Stimulated activated CD4-positive, alpha-beta T cell treated with anti-CD3 and anti-CD28 coated beads, Interleukin-1b, Interleukin-23, amount 100 ng/mL, for 48 hours (primary cell): ENCODE measurements at regions not wholly inside any gene's neighbourhood (a gene's known extent, or its start where the extent isn't known, plus 50 kb on each side); places are given as distances from the start of the nearest gene placed in this dataset.
"Not testable (repeated sequence)": the region's sequence is repeated elsewhere in the genome, so short reads cannot be mapped to it uniquely, and the experiment has no call there.

ENCODE experiments used
- DNase-seq: peaks from one replicate; pipeline ENCODE4 v3.0.0-alpha.2; 2020

GRCh38 chr5:71907608-71908145 lies 188.6 kb downstream of the CARTPT start:
- no peak for DNase-seq

GRCh38 chr5:71910741-71911140 lies 191.7 kb downstream of the CARTPT start:
- no peak for DNase-seq

GRCh38 chr5:71912021-71912420 lies 192.9 kb downstream of the CARTPT start:
- DNase-seq: no peak

GRCh38 chr5:71914281-71914680 lies 193.0 kb upstream of the MAP1B start:
- no peak for DNase-seq

- no peak for DNase-seq
These were observed 184.6 kb upstream of the MAP1B start for GRCh38 chr5:71922584-71923106.

GRCh38 chr5:71923755-71924154 lies 183.5 kb upstream of the MAP1B start:
- no peak for DNase-seq

- no peak for DNase-seq
These were observed 182.9 kb upstream of the MAP1B start for GRCh38 chr5:71924325-71924724.

DNA sequence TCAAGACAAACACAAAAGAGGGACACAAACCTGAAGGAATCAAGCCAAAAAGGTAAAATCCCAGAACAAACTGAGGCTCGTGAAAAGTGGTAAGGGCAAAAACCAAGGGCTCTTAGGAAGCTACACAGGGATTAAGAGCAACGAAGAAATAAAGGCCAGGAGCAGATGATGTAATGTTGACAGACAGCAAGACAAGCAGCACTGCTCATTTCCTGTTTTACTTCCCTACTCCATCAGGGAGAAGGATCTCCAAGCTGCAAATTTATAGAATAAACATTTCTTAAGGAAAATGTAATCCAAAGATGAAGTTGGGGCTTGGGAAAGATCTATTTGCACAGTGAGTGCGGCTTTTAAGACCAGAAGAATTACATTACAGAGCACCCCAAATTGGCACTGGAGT lies 182.3 kb upstream of the MAP1B start:
- no peak for DNase-seq

DNA sequence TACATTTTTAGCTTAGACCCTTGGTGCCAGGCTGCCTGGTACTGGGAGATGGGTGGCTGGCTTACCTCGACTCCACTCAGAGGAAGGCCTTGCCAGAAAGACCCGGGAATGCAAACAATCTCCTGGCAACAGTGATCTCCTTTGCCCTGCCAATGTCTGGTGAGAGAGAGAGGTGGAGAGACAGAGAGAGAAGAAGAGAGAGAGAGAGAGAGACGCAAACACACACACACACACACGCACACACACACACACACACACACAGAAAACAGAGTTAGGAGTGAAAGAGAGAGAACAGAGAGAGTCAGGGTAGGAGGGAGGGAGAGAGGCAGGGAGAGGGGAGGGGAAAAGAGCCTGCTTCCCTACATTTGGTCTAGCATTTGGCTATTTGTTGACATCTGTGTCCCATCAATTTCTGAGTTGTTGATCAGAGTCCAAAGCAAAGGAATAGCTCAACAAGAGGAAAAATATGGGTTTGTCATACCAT lies 181.6 kb upstream of the MAP1B start:
- DNase-seq: no peak

GRCh38 chr5:71929003-71929402 lies 178.3 kb upstream of the MAP1B start:
- no peak for DNase-seq

- DNase-seq: not testable (repeated sequence)
These were observed 176.7 kb upstream of the MAP1B start for GRCh38 chr5:71930554-71930953.

- no peak for DNase-seq
These were observed 175.1 kb upstream of the MAP1B start for GRCh38 chr5:71932131-71932654.

GRCh38 chr5:71932655-71933338 lies 174.5 kb upstream of the MAP1B start:
- DNase-seq: no peak

DNA sequence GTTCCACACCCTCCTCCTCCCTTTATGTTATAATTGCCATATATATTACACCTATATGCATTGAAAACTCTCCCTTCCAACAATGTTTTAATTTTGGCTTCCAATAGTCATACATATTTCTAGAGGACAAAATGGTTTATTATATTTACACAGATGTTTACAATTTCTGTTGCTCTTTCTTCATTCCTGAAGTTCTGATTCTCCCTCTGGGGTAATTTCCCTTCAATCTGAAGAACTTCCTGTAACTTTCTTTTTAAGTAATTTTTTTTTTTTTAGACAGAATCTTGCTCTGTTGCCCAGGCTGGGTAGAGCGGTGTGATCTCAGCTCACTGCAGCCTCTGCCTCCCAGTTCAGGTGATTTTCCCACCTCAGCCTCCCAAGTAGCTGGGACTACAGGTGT lies 173.0 kb upstream of the MAP1B start:
- no peak for DNase-seq

GRCh38 chr5:71937921-71938698 lies 169.2 kb upstream of the MAP1B start:
- no peak for DNase-seq

DNA sequence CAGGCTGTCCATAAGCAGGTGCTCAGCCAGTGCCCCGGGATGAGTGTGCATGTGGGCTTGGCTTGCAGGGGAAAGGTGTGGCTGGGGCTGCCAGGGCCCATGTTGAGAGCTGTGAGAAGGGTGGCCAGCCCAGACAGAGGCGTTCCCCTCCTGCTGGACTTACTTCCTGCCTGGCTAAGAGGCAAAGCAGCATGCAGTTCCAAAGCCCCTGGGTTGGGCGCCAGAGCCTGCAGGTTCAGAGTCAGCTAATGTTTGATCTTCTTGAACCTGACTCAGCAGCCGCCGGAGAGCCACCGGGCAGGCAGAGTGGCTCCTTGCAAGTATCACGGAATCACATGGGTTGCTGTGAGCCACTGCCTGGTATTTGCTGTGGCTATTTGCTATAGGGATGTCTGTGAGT lies 168.4 kb upstream of the MAP1B start:
- DNase-seq: no peak

DNA sequence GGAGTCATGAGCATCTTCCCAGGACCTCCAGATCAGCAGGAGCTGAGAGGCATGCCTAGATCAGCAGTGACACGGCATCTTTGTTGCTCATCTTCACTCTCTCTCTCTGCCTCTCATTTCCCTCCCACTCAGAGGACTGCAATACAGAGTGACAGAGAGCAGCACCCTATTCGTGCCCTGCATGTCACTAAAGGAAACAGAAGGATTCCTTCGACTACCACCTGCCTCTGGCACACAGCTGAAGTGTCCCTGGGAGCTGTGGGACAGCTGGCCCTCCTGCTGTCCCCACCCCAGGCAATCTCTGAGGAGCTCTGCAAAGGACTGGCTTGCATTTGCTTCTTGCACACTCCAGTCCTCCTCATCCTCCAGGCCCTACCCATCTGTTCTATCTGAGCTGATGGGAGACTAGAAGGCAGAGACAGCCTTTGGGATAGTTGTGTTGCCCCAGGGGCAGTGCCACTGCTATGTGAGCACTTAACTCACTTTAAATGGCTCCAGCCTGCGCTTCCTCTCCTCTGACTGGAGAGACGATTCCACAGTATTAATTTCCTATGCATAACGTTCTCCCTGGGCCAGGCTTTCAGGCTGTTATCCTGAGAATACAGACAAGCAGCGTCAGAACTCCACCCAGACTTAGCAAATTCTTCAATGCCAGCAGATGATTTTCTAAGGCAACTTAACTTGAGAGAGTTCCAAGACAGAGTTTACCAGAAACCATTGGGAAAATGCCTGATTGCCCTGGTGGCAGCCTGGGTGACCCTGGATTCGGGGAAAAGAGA lies 167.6 kb upstream of the MAP1B start:
- no peak for DNase-seq

GRCh38 chr5:71943874-71944273 lies 163.4 kb upstream of the MAP1B start:
- DNase-seq: no peak

- no peak for DNase-seq
These were observed 161.8 kb upstream of the MAP1B start for GRCh38 chr5:71945436-71945835.

DNA sequence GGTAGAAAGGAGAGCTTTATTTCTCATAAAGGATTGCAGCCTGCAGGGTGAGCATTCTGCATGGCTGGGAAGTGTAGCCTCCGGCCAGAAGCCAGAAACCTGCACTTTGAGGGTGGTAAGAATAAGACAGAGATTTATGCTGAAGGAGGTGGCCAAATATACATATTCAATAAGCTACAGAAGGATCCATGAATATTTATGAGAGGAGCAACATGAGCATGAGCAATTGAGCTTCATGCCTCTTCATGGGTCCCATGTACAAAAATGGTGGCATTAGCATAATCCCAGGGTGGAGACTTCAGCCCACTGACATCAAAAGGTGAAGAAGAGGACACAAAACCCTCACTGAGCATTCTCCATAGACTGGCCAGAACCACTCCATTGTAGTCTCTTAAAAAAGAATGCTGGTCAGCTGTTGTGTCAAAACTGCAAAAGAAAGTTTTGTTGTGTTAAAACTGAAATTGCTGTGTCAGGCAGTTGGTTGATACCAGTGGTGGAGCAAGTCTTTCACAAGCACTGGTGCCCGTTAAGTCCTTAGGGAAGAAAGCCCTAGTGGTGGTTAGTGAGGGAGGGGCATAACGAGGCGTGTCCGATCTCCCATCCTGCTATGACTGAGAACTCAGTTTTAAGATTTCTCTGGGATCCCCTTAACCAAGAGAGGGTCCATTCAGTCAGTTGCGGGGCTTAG lies 160.8 kb upstream of the MAP1B start:
- no peak for DNase-seq

- DNase-seq: no peak
These were observed 159.1 kb upstream of the MAP1B start for GRCh38 chr5:71948206-71948605.

DNA sequence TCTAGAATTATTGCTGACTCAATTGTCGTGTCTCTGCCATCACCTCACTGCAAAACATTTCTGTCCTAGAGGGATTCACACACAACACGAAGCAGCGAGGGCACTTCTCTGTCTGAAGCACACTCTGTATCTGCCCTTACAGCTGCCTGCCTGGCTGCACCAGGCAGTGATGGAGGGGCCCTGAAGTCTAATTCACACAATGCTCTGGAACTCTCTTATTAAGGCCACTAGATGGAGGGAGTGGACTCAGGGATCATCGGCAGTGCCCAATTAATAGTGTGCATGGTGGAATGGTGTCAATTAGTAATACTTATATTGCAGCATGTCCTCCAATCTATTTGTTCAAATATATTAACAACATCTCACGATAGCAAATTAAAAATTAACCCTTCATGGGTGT lies 157.5 kb upstream of the MAP1B start:
- no peak for DNase-seq
